ENCODE measurements at regions not wholly inside any gene's neighbourhood (a gene's known extent, or its start where the extent isn't known, plus 50 kb on each side); places are given as distances from the start of the nearest gene placed in this dataset.

GRCh38 chr7:45973725-45974532 lies 52.9 kb upstream of the IGFBP3 start:
- no peak for DNase-seq (ENCODE audit: low spot score)
- H3K4me3 ChIP-seq = no peak overlapping the region
- no peak for TF ChIP-seq CTCF (IDR thresholded peaks at IDR 0.05)
- H3K27ac ChIP-seq = no peak overlapping the region

GRCh38 chr7:45972629-45973312 lies 51.7 kb upstream of the IGFBP3 start:
- peak; percentile 67 for DNase-seq (ENCODE audit: low spot score)
- no peak for TF ChIP-seq CTCF (IDR thresholded peaks at IDR 0.05)
- Histone ChIP-seq H3K4me3 (no peak overlapping the region), H3K27ac (no peak overlapping the region)

- no peak for TF ChIP-seq CTCF (IDR thresholded peaks at IDR 0.05)
- peak; percentile 60 for DNase-seq (ENCODE audit: low spot score)
- Histone ChIP-seq H3K4me3 (no peak overlapping the region), H3K27ac (no peak overlapping the region)
These were observed 50.6 kb upstream of the IGFBP3 start for GRCh38 chr7:45971661-45972175.

GRCh38 chr7:45971171-45971570 lies 50.1 kb upstream of the IGFBP3 start:
- H3K4me3 ChIP-seq = no peak overlapping the region
- TF ChIP-seq CTCF (IDR thresholded peaks at IDR 0.05) = no peak
- H3K27ac ChIP-seq = peak overlapping the region in 1 of 2 donors; percentile 43
- no peak for DNase-seq (ENCODE audit: low spot score)
